ENCODE measurements at regions not wholly inside any gene's neighbourhood (a gene's known extent, or its start where the extent isn't known, plus 50 kb on each side); places are given as distances from the start of the nearest gene placed in this dataset.

GRCh38 chr14:99347561-99347960 is 75.6 kb upstream of the BCL11B start:
- 85 to 87% methylated on average over 7 to 9 of the region's 9 CpGs for WGBS, 2 donors
- H3K4me3 ChIP-seq (replicated peaks in 1 of 3): no peak overlapping the region
- DNase-seq: no peak
- no peak for TF ChIP-seq CTCF (IDR thresholded peaks at IDR 0.05)
- H3K4me1 ChIP-seq: no peaks in the 10 kb centered on the region
- intact Hi-C loops (cut with DNase I): no loop called here
- no peaks in the 10 kb centered on the region for H3K27me3 ChIP-seq
- no peaks in the 10 kb centered on the region for H3K9me3 ChIP-seq
- H3K36me3 ChIP-seq: no peaks in the 10 kb centered on the region
- no peak overlapping the region for H3K27ac ChIP-seq

DNA sequence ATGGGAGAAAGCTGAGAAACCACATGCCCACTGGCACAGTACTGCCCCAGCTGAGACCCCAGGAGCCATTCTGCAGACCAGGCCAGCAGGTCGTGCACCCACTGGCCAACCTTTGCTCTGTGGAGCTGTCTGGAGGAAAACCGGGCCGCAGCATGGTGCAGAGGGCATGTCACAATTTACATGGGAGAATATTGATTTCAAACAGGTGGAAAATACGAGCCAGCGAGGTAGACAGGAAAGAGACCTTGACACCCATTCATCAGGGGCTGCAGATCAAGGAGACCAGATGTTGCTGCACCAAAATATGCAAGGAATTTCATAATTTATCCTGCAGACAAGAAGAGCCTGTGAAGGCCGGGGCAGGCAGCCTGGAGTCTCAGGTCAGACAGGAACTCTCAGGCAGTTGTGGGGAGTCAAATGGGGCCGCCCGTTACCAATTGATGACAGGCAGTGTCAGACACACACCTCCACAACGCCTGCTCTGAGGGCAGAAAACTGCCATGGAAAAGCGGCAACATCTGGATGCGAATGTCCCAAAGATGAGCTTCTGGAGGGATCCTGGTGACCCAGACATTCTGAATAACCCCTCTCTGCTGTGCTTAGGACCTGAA is 74.6 kb upstream of the BCL11B start:
- 77 to 79% methylated on average over 8 to 11 of the region's 11 CpGs for WGBS, 2 donors
- Histone ChIP-seq H3K9me3 (no peaks in the 10 kb centered on the region), H3K36me3 (no peaks in the 10 kb centered on the region), H3K27ac (no peak overlapping the region), H3K27me3 (no peaks in the 10 kb centered on the region), H3K4me3 (replicated peaks in 1 of 3) (no peak overlapping the region), H3K4me1 (no peaks in the 10 kb centered on the region)
- intact Hi-C loops (cut with DNase I): no loop called here
- no peak for DNase-seq
- TF ChIP-seq CTCF (IDR thresholded peaks at IDR 0.05) (no peak), POLR2A (IDR thresholded peaks at IDR 0.05) (no peak)

- TF ChIP-seq POLR2A (IDR thresholded peaks at IDR 0.05) (no peak), CTCF (IDR thresholded peaks at IDR 0.05) (no peak)
- intact Hi-C loops (cut with DNase I): no loop called here
- Histone ChIP-seq H3K36me3 (no peaks in the 10 kb centered on the region), H3K27ac (no peak overlapping the region), H3K4me3 (replicated peaks in 1 of 3) (no peak overlapping the region), H3K4me1 (no peaks in the 10 kb centered on the region), H3K9me3 (no peaks in the 10 kb centered on the region), H3K27me3 (no peaks in the 10 kb centered on the region)
- WGBS, 2 donors: 77 to 93% methylated on average over 5 to 7 of the region's 7 CpGs
- no peak for DNase-seq
Measured at GRCh38 chr14:99345472-99345871, 73.5 kb upstream of the BCL11B start.

GRCh38 chr14:99344051-99344758 is 72.2 kb upstream of the BCL11B start:
- no peak for DNase-seq
- Histone ChIP-seq H3K4me3 (replicated peaks in 1 of 3) (no peak overlapping the region), H3K36me3 (no peaks in the 10 kb centered on the region), H3K27ac (no peak overlapping the region), H3K27me3 (no peaks in the 10 kb centered on the region), H3K9me3 (no peaks in the 10 kb centered on the region), H3K4me1 (no peaks in the 10 kb centered on the region)
- intact Hi-C loops (cut with DNase I): no loop called here
- 80% methylated on average over 20 of the region's 20 CpGs for WGBS, 2 donors
- no peak for TF ChIP-seq CTCF (IDR thresholded peaks at IDR 0.05)
- no peak for TF ChIP-seq POLR2A (IDR thresholded peaks at IDR 0.05)

- WGBS, 2 donors: 88% methylated on average over 7 of the region's 7 CpGs
- intact Hi-C loops (cut with DNase I): no loop called here
- no peak overlapping the region for H3K4me3 ChIP-seq (replicated peaks in 1 of 3)
- H3K36me3 ChIP-seq: no peaks in the 10 kb centered on the region
- TF ChIP-seq POLR2A (IDR thresholded peaks at IDR 0.05): no peak
- no peak for DNase-seq
- no peaks in the 10 kb centered on the region for H3K9me3 ChIP-seq
- H3K27ac ChIP-seq: no peak overlapping the region
- H3K4me1 ChIP-seq: no peaks in the 10 kb centered on the region
- no peaks in the 10 kb centered on the region for H3K27me3 ChIP-seq
Measured at GRCh38 chr14:99342906-99343305, 70.9 kb upstream of the BCL11B start.
